ENCODE measurements at regions not wholly inside any gene's neighbourhood (a gene's known extent, or its start where the extent isn't known, plus 50 kb on each side); places are given as distances from the start of the nearest gene placed in this dataset.
A peak's percentile ranks its signal among the peaks of the same experiment; 100 is the strongest.

- no peak for DNase-seq
Measured at GRCh38 chr6:14187406-14187805, 69.8 kb downstream of the CD83 start.

- no peak for DNase-seq
Measured at GRCh38 chr6:14189074-14189473, 71.5 kb downstream of the CD83 start.

GRCh38 chr6:14190191-14190928, 72.8 kb downstream of the CD83 start:
- DNase-seq, result no peak

DNA sequence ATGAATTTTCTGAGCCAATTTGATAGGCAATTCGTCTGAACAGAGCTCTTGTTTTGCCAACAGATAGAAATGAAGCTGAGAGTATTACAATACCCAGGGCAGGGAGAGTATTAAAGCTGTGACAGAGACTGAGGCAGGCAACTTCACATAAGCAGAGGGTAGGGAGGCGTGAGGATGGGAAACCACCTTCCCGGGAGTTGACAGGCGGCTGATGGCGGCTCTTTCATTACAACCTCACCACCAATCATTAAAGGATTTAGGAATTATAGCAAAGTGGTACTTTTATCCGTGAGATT, 73.3 kb downstream of the CD83 start:
- no peak for DNase-seq

DNA sequence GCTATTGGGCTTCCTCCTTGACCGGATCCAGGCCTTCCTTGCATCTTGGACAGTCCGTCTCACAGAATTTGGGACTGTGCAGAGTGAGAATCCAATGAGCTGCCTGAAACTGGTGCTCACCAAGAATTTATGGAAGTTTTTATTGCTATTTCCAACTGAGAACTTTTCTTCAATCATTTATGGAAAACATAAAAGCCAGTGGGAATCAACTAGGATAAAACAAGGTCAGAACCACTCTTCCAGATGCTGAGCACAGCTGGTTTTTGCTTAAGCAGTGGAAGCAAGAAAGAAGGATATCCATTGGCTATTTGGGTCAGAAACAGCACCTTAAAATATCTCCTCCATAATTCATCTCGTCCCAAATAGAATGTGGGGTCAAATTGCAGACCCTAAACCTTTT, 74.2 kb downstream of the CD83 start:
- no peak for DNase-seq

DNA sequence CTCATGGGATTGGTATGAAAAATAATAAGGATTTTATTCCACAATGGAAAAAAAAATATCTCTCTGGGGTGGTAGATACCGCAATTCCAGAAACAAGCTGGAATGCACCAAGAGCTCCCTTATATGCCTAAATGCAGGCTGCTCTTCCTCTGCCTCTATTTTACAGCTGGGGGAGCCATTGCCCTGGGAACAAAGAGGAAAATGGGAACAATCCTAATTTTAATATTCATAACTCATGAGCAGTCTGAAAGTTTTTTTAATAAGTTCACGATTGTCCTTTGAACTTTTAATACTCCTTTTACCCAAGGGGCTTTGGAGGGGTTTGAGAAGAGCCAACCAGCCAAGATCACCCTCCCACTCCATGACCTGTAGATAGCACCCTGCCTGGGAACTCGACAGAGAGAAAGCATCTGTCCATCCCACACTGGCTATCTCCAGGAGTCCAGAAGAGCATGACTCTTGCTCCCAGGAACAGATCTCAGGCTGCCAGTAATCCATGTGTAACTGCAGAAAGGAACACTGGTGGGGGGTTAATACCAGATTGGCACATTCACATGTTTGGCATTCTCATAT, 74.7 kb downstream of the CD83 start:
- DNase-seq, result no peak

- DNase-seq, result no peak
Measured at GRCh38 chr6:14193524-14193923, 76.0 kb downstream of the CD83 start.

DNA sequence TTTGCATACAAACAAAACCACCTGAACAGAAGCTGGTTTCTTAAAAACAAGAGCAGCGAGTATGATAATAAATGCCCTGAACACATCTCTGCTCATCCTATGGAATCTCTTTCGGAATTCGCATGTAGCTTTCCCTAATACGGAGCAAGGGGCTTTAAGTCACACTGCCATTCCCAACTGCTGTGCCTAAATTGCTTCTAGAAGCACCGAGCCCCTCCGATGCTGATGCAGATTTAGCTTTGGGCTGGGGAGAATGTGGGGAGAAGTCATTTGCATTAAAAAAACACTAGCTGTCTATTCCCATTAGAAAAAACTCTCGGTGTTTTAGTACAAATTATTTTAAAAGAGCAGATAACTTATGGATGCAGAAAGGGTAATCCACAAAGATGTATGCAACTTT, 76.9 kb downstream of the CD83 start:
- DNase-seq, result no peak

- no peak for DNase-seq
Measured at GRCh38 chr6:14194976-14195375, 77.4 kb downstream of the CD83 start.

- no peak for DNase-seq
Measured at GRCh38 chr6:14196026-14196425, 78.5 kb downstream of the CD83 start.

GRCh38 chr6:14197118-14197517, 79.5 kb downstream of the CD83 start:
- DNase-seq, result no peak

- no peak for DNase-seq
Measured at GRCh38 chr6:14200047-14200446, 82.5 kb downstream of the CD83 start.

- DNase-seq, result no peak
Measured at GRCh38 chr6:14202947-14203346, 85.4 kb downstream of the CD83 start.

GRCh38 chr6:14206391-14206790, 88.8 kb downstream of the CD83 start:
- no peak for DNase-seq

GRCh38 chr6:14207448-14207847, 89.9 kb downstream of the CD83 start:
- no peak for DNase-seq

DNA sequence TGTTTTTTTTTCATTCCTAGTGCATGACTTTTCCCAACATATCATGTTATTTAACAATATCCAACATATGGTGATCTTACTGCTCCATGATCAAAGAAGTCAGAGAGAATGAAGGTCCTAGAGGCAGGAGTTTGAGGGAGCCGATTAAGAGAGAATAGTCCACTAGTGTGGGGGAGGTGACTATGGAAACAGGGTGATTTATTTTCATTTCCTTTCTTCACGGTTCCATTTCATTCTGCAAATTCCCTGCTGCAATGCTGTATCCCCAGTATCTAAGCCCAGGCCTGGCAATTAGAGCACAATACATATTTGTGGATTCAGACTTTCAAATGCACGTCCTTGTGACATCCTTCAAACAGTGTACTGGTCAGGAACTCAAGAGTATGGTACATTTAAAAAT, 91.4 kb downstream of the CD83 start:
- no peak for DNase-seq

- no peak for DNase-seq
Measured at GRCh38 chr6:14210077-14210476, 92.5 kb downstream of the CD83 start.

DNA sequence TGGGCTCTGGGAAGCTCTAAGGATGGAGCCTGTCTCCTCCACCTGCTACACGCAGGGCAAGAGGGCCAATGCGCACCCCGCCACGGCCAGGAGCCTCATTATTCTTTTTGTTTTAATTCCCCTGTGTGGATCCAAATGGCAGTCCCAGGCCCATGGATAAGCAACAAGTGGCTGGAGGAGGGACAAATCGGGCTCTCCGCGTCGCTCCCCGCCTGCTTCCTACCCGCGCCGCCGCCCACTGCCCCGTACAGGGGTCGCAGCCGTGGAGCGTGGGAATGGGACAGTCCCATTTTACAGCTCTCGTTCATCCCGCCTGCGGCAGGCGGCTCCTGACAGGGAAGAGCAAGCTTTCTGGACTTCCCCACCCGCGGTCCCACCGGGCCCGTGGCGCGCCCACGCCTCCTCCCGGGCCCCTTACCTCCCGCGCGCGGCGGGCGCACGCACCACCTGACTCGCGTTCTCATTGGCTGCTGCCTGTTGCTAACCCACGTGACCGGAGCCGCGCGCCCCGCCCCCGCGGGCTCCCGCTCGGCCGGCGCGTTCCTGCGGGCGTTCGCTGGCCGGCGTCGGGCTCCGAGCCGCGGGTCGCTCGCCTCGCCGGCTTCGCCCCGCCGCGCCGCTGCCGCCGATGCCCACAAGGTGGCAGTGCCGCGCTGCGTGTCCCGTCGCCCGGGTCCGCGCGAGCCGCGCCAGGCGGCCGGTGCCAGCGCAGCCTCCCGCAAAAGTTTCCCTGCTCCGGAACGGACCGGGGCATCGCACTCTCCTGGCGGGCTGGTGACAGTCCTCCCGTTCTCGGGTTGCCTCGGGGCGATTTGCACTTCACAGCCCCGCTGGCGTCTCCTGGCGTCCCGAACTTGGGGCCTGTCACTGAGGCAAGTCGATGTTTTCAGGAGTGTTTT, 93.3 kb downstream of the CD83 start:
- peak; percentile 92 for DNase-seq

- DNase-seq, result peak; percentile 60
Measured at GRCh38 chr6:14211562-14211942, 94.0 kb downstream of the CD83 start.

DNA sequence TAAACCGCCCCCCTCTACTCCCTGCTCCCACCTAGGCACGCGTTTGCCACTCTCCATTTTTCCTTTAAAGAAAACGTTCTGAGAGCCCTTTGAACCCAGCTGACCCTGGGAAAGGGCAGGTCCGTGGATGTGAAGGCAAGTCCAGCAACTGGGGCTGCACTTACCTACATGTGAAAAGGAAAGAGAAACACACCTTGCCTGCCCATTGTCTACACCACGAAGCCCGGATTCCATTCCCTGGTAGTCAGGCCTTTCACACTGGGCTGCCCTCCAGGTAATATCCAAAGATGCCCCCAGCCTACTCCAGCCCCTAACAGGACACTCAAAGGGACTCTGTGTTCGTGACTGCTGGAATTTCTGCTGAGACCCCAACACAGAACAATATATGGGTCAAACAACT, 94.4 kb downstream of the CD83 start:
- DNase-seq, result no peak

GRCh38 chr6:14212632-14213031, 95.1 kb downstream of the CD83 start:
- DNase-seq, result no peak

DNA sequence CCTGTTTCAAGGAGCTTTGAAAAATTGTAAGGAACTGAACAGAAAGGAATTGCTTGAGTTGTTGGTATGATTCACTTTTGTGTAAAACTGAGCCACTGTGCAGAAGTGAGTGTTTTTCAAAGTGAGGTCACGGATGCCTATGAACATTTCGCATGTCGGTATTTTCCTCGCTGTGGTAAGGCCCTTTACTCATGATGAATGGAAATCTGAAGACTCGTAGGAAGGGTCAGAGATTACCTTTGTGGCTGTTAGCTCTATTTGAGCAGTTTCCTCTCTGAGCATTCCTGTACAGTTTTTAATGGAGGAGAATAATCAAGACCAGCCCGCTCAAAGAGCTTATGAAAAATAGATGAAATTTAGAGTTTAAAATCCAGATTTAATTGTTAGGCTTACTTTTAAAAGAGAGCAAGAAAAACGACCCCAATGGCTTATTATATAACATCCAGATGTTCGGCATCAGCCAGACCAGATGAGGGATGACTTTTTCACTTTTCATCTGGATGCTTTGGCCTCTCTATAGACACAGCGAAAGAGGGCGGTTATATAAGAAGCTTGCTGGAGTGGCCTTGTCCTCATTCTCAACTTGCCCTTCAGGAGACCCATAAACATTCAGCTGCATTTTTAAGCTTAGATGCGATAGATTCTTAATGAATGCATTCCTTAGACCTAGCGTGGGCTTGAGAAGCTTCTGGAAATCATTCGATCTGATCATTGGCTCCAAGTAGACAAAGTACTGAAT, 99.5 kb downstream of the CD83 start:
- DNase-seq, result no peak

GRCh38 chr6:14217728-14218518, 100.4 kb downstream of the CD83 start:
- DNase-seq, result no peak
